HG03045 (cell line): ENCODE measurements at regions not wholly inside any gene's neighbourhood (a gene's known extent, or its start where the extent isn't known, plus 50 kb on each side); places are given as distances from the start of the nearest gene placed in this dataset.
"Not testable (repeated sequence)": the region's sequence is repeated elsewhere in the genome, so short reads cannot be mapped to it uniquely, and the experiment has no call there.

ENCODE experiments used
- ATAC-seq: cut with Tn5 transposase; IDR thresholded peaks from one replicate; pipeline ENCODE4 v1.9.1; 2021; ENCODE audit warnings: mild to moderate bottlenecking, moderate library complexity; ENCODE audit not compliant: unreplicated experiment

GRCh38 chr4:14404730-14405129 lies 597.6 kb upstream of the CPEB2 start:
- no peak for ATAC-seq

GRCh38 chr4:14410516-14410915 lies 591.8 kb upstream of the CPEB2 start:
- ATAC-seq: no peak

- no peak for ATAC-seq
These were observed 587.1 kb upstream of the CPEB2 start for GRCh38 chr4:14415146-14415545.

GRCh38 chr4:14419516-14419915 lies 582.8 kb upstream of the CPEB2 start:
- ATAC-seq: no peak

- ATAC-seq: not testable (repeated sequence)
These were observed 576.0 kb upstream of the CPEB2 start for GRCh38 chr4:14426297-14426696.

- ATAC-seq: no peak
These were observed 574.2 kb upstream of the CPEB2 start for GRCh38 chr4:14428125-14428524.

- ATAC-seq: no peak
These were observed 570.8 kb upstream of the CPEB2 start for GRCh38 chr4:14431155-14432134.

- no peak for ATAC-seq
These were observed 567.8 kb upstream of the CPEB2 start for GRCh38 chr4:14434483-14434882.

- ATAC-seq: no peak
These were observed 567.4 kb upstream of the CPEB2 start for GRCh38 chr4:14434916-14435315.

GRCh38 chr4:14441561-14441960 lies 560.7 kb upstream of the CPEB2 start:
- no peak for ATAC-seq

GRCh38 chr4:14445882-14446281 lies 556.4 kb upstream of the CPEB2 start:
- no peak for ATAC-seq

GRCh38 chr4:14446311-14446710 lies 556.0 kb upstream of the CPEB2 start:
- no peak for ATAC-seq

GRCh38 chr4:14446904-14447303 lies 555.4 kb upstream of the CPEB2 start:
- no peak for ATAC-seq

- ATAC-seq: no peak
These were observed 553.0 kb upstream of the CPEB2 start for GRCh38 chr4:14449308-14449707.

- ATAC-seq: no peak
These were observed 550.3 kb upstream of the CPEB2 start for GRCh38 chr4:14452001-14452400.

- ATAC-seq: no peak
These were observed 549.5 kb upstream of the CPEB2 start for GRCh38 chr4:14452764-14453163.

- ATAC-seq: no peak
These were observed 543.8 kb upstream of the CPEB2 start for GRCh38 chr4:14458463-14458862.

GRCh38 chr4:14465057-14465456 lies 537.2 kb upstream of the CPEB2 start:
- ATAC-seq: no peak

- ATAC-seq: no peak
These were observed 536.8 kb upstream of the CPEB2 start for GRCh38 chr4:14465507-14465906.

- ATAC-seq: no peak
These were observed 523.8 kb upstream of the CPEB2 start for GRCh38 chr4:14478504-14478903.

- no peak for ATAC-seq
These were observed 505.9 kb upstream of the CPEB2 start for GRCh38 chr4:14496408-14496807.

- ATAC-seq: no peak
These were observed 505.3 kb upstream of the CPEB2 start for GRCh38 chr4:14496969-14497368.

GRCh38 chr4:14504162-14504561 lies 498.1 kb upstream of the CPEB2 start:
- no peak for ATAC-seq
